ENCODE measurements at regions not wholly inside any gene's neighbourhood (a gene's known extent, or its start where the extent isn't known, plus 50 kb on each side); places are given as distances from the start of the nearest gene placed in this dataset.
A peak's percentile ranks its signal among the peaks of the same experiment; 100 is the strongest.
"Not testable (repeated sequence)": the region's sequence is repeated elsewhere in the genome, so short reads cannot be mapped to it uniquely, and the experiment has no call there.

- Histone ChIP-seq H3K79me2 (ENCODE audit: control insufficient read depth, insufficient read depth, low read length) (no peaks in the 10 kb centered on the region), H2AK5ac (ENCODE audit: low read length) (no peak overlapping the region), H2BK5ac (ENCODE audit: low read length) (no peak overlapping the region), H3K27ac (ENCODE audit: low read depth, low read length) (no peak overlapping the region), H3K36me3 (ENCODE audit: control insufficient read depth, insufficient read depth, low read length) (no peaks in the 10 kb centered on the region), H3K79me1 (ENCODE audit: low read length) (no peaks in the 10 kb centered on the region), H3K56ac (ENCODE audit: low read length) (no peak overlapping the region), H3K4me2 (ENCODE audit: low read length) (no peak overlapping the region), H4K8ac (ENCODE audit: low read depth, low read length) (no peak overlapping the region), H2BK120ac (ENCODE audit: low read depth, low read length) (no peak overlapping the region), H3K18ac (ENCODE audit: low read length) (no peak overlapping the region), H3K9ac (ENCODE audit: low read length) (no peak overlapping the region), H3K4me1 (ENCODE audit: control insufficient read depth, low read depth, low read length) (no peaks in the 10 kb centered on the region), H2BK15ac (replicated peaks; ENCODE audit: low read depth) (no peak overlapping the region), H4K5ac (ENCODE audit: low read length) (no peak overlapping the region), H3K27me3 (ENCODE audit: insufficient read depth, low read length, poor library complexity) (no peaks in the 10 kb centered on the region), H3K23ac (ENCODE audit: low read length) (no peak overlapping the region), H3K4ac (ENCODE audit: low read depth, low read length) (no peak overlapping the region), H3K4me3 (ENCODE audit: low read length) (no peak overlapping the region)
- WGBS (ENCODE audit: extremely low coverage, insufficient coverage, low lambda C conversion rate) = no CpG with 5 or more reads among the region's 2 CpGs
- DNase-seq = no peak
These were observed 205.0 kb upstream of the SSTR4 start for GRCh38 chr20:22830138-22830537.

- not testable (repeated sequence) for H2AK5ac ChIP-seq (ENCODE audit: low read length); H3K27me3 ChIP-seq (ENCODE audit: insufficient read depth, low read length, poor library complexity); H3K4me2 ChIP-seq (ENCODE audit: low read length); H3K79me1 ChIP-seq (ENCODE audit: low read length); H2BK120ac ChIP-seq (ENCODE audit: low read depth, low read length); H3K18ac ChIP-seq (ENCODE audit: low read length); H3K79me2 ChIP-seq (ENCODE audit: control insufficient read depth, insufficient read depth, low read length); H3K36me3 ChIP-seq (ENCODE audit: control insufficient read depth, insufficient read depth, low read length); H3K9ac ChIP-seq (ENCODE audit: low read length); H3K4me3 ChIP-seq (ENCODE audit: low read length); H3K23ac ChIP-seq (ENCODE audit: low read length); H4K5ac ChIP-seq (ENCODE audit: low read length); H3K4ac ChIP-seq (ENCODE audit: low read depth, low read length); DNase-seq; H3K56ac ChIP-seq (ENCODE audit: low read length); H2BK5ac ChIP-seq (ENCODE audit: low read length); H3K27ac ChIP-seq (ENCODE audit: low read depth, low read length); H4K8ac ChIP-seq (ENCODE audit: low read depth, low read length); H2BK15ac ChIP-seq (replicated peaks; ENCODE audit: low read depth); H3K4me1 ChIP-seq (ENCODE audit: control insufficient read depth, low read depth, low read length)
- no CpG with 5 or more reads among the region's 2 CpGs for WGBS (ENCODE audit: extremely low coverage, insufficient coverage, low lambda C conversion rate)
These were observed 204.4 kb upstream of the SSTR4 start for GRCh38 chr20:22830715-22831114.

- no peak overlapping the region for H4K8ac ChIP-seq (ENCODE audit: low read depth, low read length)
- no peak overlapping the region for H3K56ac ChIP-seq (ENCODE audit: low read length)
- no peak overlapping the region for H2AK5ac ChIP-seq (ENCODE audit: low read length)
- H2BK15ac ChIP-seq (replicated peaks; ENCODE audit: low read depth) = no peak overlapping the region
- no peak overlapping the region for H3K18ac ChIP-seq (ENCODE audit: low read length)
- H3K4ac ChIP-seq (ENCODE audit: low read depth, low read length) = no peak overlapping the region
- no peak overlapping the region for H3K4me2 ChIP-seq (ENCODE audit: low read length)
- no peak overlapping the region for H3K4me3 ChIP-seq (ENCODE audit: low read length)
- H3K27ac ChIP-seq (ENCODE audit: low read depth, low read length) = no peak overlapping the region
- H3K36me3 ChIP-seq (ENCODE audit: control insufficient read depth, insufficient read depth, low read length) = no peaks in the 10 kb centered on the region
- no peak overlapping the region for H3K23ac ChIP-seq (ENCODE audit: low read length)
- H4K5ac ChIP-seq (ENCODE audit: low read length) = no peak overlapping the region
- H2BK5ac ChIP-seq (ENCODE audit: low read length) = no peak overlapping the region
- no CpG with 5 or more reads among the region's 8 CpGs for WGBS (ENCODE audit: extremely low coverage, insufficient coverage, low lambda C conversion rate)
- H3K9ac ChIP-seq (ENCODE audit: low read length) = no peak overlapping the region
- no peaks in the 10 kb centered on the region for H3K27me3 ChIP-seq (ENCODE audit: insufficient read depth, low read length, poor library complexity)
- DNase-seq = peak; percentile 37
- H2BK120ac ChIP-seq (ENCODE audit: low read depth, low read length) = no peak overlapping the region
- no peaks in the 10 kb centered on the region for H3K79me1 ChIP-seq (ENCODE audit: low read length)
- no peaks in the 10 kb centered on the region for H3K4me1 ChIP-seq (ENCODE audit: control insufficient read depth, low read depth, low read length)
- H3K79me2 ChIP-seq (ENCODE audit: control insufficient read depth, insufficient read depth, low read length) = no peaks in the 10 kb centered on the region
These were observed 201.3 kb upstream of the SSTR4 start for GRCh38 chr20:22833851-22834250.

GRCh38 chr20:22834651-22835256 lies 200.4 kb upstream of the SSTR4 start:
- Histone ChIP-seq H3K36me3 (ENCODE audit: control insufficient read depth, insufficient read depth, low read length) (no peaks in the 10 kb centered on the region), H3K79me1 (ENCODE audit: low read length) (no peaks in the 10 kb centered on the region), H2AK5ac (ENCODE audit: low read length) (no peak overlapping the region), H3K9ac (ENCODE audit: low read length) (no peak overlapping the region), H4K8ac (ENCODE audit: low read depth, low read length) (no peak overlapping the region), H3K27me3 (ENCODE audit: insufficient read depth, low read length, poor library complexity) (no peaks in the 10 kb centered on the region), H3K79me2 (ENCODE audit: control insufficient read depth, insufficient read depth, low read length) (no peaks in the 10 kb centered on the region), H3K27ac (ENCODE audit: low read depth, low read length) (no peak overlapping the region), H3K4me2 (ENCODE audit: low read length) (no peak overlapping the region), H3K4me3 (ENCODE audit: low read length) (no peak overlapping the region), H3K56ac (ENCODE audit: low read length) (no peak overlapping the region), H2BK5ac (ENCODE audit: low read length) (no peak overlapping the region), H3K23ac (ENCODE audit: low read length) (no peak overlapping the region), H3K18ac (ENCODE audit: low read length) (no peak overlapping the region), H3K4ac (ENCODE audit: low read depth, low read length) (no peak overlapping the region), H3K4me1 (ENCODE audit: control insufficient read depth, low read depth, low read length) (no peaks in the 10 kb centered on the region), H2BK120ac (ENCODE audit: low read depth, low read length) (no peak overlapping the region), H2BK15ac (replicated peaks; ENCODE audit: low read depth) (no peak overlapping the region), H4K5ac (ENCODE audit: low read length) (no peak overlapping the region)
- no peak for DNase-seq

GRCh38 chr20:22836211-22836610 lies 198.9 kb upstream of the SSTR4 start:
- Histone ChIP-seq H3K79me1 (ENCODE audit: low read length) (no peaks in the 10 kb centered on the region), H3K4me1 (ENCODE audit: control insufficient read depth, low read depth, low read length) (no peaks in the 10 kb centered on the region), H4K8ac (ENCODE audit: low read depth, low read length) (no peak overlapping the region), H3K79me2 (ENCODE audit: control insufficient read depth, insufficient read depth, low read length) (no peaks in the 10 kb centered on the region), H3K9ac (ENCODE audit: low read length) (no peak overlapping the region), H3K27ac (ENCODE audit: low read depth, low read length) (no peak overlapping the region), H3K4ac (ENCODE audit: low read depth, low read length) (no peak overlapping the region), H2BK5ac (ENCODE audit: low read length) (no peak overlapping the region), H4K5ac (ENCODE audit: low read length) (no peak overlapping the region), H3K18ac (ENCODE audit: low read length) (no peak overlapping the region), H3K4me2 (ENCODE audit: low read length) (no peak overlapping the region), H3K27me3 (ENCODE audit: insufficient read depth, low read length, poor library complexity) (no peaks in the 10 kb centered on the region), H2BK120ac (ENCODE audit: low read depth, low read length) (no peak overlapping the region), H2AK5ac (ENCODE audit: low read length) (no peak overlapping the region), H2BK15ac (replicated peaks; ENCODE audit: low read depth) (no peak overlapping the region), H3K4me3 (ENCODE audit: low read length) (no peak overlapping the region), H3K23ac (ENCODE audit: low read length) (no peak overlapping the region), H3K56ac (ENCODE audit: low read length) (no peak overlapping the region), H3K36me3 (ENCODE audit: control insufficient read depth, insufficient read depth, low read length) (no peaks in the 10 kb centered on the region)
- WGBS (ENCODE audit: extremely low coverage, insufficient coverage, low lambda C conversion rate) = no CpG with 5 or more reads among the region's 1 CpG
- peak; percentile 72 for DNase-seq

GRCh38 chr20:22836877-22837276 lies 198.2 kb upstream of the SSTR4 start:
- Histone ChIP-seq H2BK15ac (replicated peaks; ENCODE audit: low read depth) (no peak overlapping the region), H3K56ac (ENCODE audit: low read length) (no peak overlapping the region), H3K4me2 (ENCODE audit: low read length) (no peak overlapping the region), H3K4ac (ENCODE audit: low read depth, low read length) (no peak overlapping the region), H3K36me3 (ENCODE audit: control insufficient read depth, insufficient read depth, low read length) (no peaks in the 10 kb centered on the region), H3K79me2 (ENCODE audit: control insufficient read depth, insufficient read depth, low read length) (no peaks in the 10 kb centered on the region), H4K5ac (ENCODE audit: low read length) (no peak overlapping the region), H3K79me1 (ENCODE audit: low read length) (no peaks in the 10 kb centered on the region), H3K9ac (ENCODE audit: low read length) (no peak overlapping the region), H4K8ac (ENCODE audit: low read depth, low read length) (no peak overlapping the region), H3K23ac (ENCODE audit: low read length) (no peak overlapping the region), H3K27ac (ENCODE audit: low read depth, low read length) (no peak overlapping the region), H3K4me1 (ENCODE audit: control insufficient read depth, low read depth, low read length) (no peaks in the 10 kb centered on the region), H3K27me3 (ENCODE audit: insufficient read depth, low read length, poor library complexity) (no peaks in the 10 kb centered on the region), H2BK5ac (ENCODE audit: low read length) (no peak overlapping the region), H3K4me3 (ENCODE audit: low read length) (no peak overlapping the region), H3K18ac (ENCODE audit: low read length) (no peak overlapping the region), H2BK120ac (ENCODE audit: low read depth, low read length) (no peak overlapping the region), H2AK5ac (ENCODE audit: low read length) (no peak overlapping the region)
- no CpG with 5 or more reads among the region's 1 CpG for WGBS (ENCODE audit: extremely low coverage, insufficient coverage, low lambda C conversion rate)
- no peak for DNase-seq

All from mesendoderm (in vitro differentiated cells).